Esophagus muscularis mucosa (tissue), 4 donors: ENCODE measurements at regions not wholly inside any gene's neighbourhood (a gene's known extent, or its start where the extent isn't known, plus 50 kb on each side); places are given as distances from the start of the nearest gene placed in this dataset.
A peak's percentile ranks its signal among the peaks of the same experiment; 100 is the strongest.

Experiments
- DNase-seq: peaks from one replicate; pipeline ENCODE4 v3.0.0-alpha.2; 2017; ENCODE audit errors: extremely low spot score
- H3K27ac ChIP-seq, 4 donors: fragments of 200-600 bp; sonication (generic); replicated peaks in 1 of 4; 1 replicate in 3 of 4; 2 replicates in 1 of 4; pipeline ENCODE4 v1.5.1; 2016 to 2019; ENCODE audit warnings: mild to moderate bottlenecking in 1 of 4
- H3K27me3 ChIP-seq, 4 donors: fragments of 200-600 bp; sonication (generic); one replicate each; pipeline versions ENCODE4 v1.5.1 to v1.6.0; 2016 to 2019
- H3K36me3 ChIP-seq, 4 donors: fragments of 200-600 bp; sonication (generic); one replicate each; pipeline ENCODE4 v1.5.1; 2016 to 2019
- H3K4me1 ChIP-seq, 4 donors: fragments of 200-600 bp; sonication (generic); one replicate each; pipeline ENCODE4 v1.5.1; 2016 to 2019
- H3K4me3 ChIP-seq, 4 donors: fragments of 200-600 bp; sonication (generic); 1 replicate in 2 of 4; 2 replicates in 2 of 4; pipeline ENCODE4 v1.5.1; 2016 to 2019; ENCODE audit warnings: mild to moderate bottlenecking in 4 of 4, moderate library complexity in 1 of 4
- H3K9me3 ChIP-seq, 4 donors: fragments of 200-600 bp; sonication (generic); 1 replicate in 3 of 4; 2 replicates in 1 of 4; pipeline ENCODE4 v1.5.1; 2016 to 2019
- CTCF ChIP-seq, 3 experiments: fragments of 200-600 bp in 2 of 3; fragments of 450-650 bp in 1 of 3; sonication (generic) in 2 of 3; IDR thresholded peaks; one replicate each; pipeline ENCODE4 v1.5.1; 2017 to 2019; ENCODE audit warnings: antibody characterized with exemption in 3 of 3, mild to moderate bottlenecking in 2 of 3, moderate library complexity in 1 of 3
- EP300 ChIP-seq: sonication (generic); formaldehyde crosslinking; IDR thresholded peaks from one replicate; pipeline ENCODE4 v1.6.1; 2017; ENCODE audit warnings: antibody characterized with exemption
- POLR2A ChIP-seq: fragments of 450-650 bp; IDR thresholded peaks from one replicate; pipeline ENCODE4 v1.6.1; 2017; ENCODE audit warnings: antibody characterized with exemption, moderate library complexity, mild to moderate bottlenecking, low read depth
- POLR2AphosphoS5 ChIP-seq, 2 donors: sonication (generic); formaldehyde crosslinking; IDR thresholded peaks; one replicate each; pipeline ENCODE4 v1.6.1; 2017; ENCODE audit warnings: antibody characterized with exemption in 2 of 2
- WGBS: methylation state at CpG from one replicate; pipeline ENCODE4 v1.1.5; 2018; 5-methylcytosine and 5-hydroxymethylcytosine counted together
- intact Hi-C: fragments of 100-400 bp; cut with DNase I; formaldehyde crosslinking; loops from one replicate; pipeline ENCODE4 v1.15.1; 2023

DNA sequence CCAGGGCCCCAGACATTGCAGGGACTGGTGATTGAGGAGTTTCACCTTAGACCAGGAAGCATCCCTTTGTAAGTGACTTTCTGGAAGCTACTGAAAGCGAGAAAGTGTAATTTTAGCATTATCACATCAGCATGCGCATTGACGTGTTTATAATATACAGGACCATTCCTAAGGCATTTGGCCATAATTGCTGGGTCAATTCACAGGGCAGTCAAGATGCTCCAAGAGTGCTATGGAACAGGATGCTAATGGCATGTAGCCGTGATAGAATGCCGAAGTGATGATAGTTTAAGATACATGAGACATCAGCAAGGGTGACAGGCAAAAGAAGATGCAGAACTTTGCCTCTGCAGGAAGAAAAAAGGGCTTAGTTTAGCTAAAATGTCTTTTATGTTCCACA lies 347.6 kb upstream of the NBEA start:
- H3K4me3 ChIP-seq: no peak overlapping the region
- peak; percentile 53 for DNase-seq
- no peaks in the 10 kb centered on the region for H3K9me3 ChIP-seq
- intact Hi-C loops: no loop called here
- peaks cover 9 to 21% (median 12%) of the 10 kb centered on the region in 4 donors for H3K4me1 ChIP-seq
- H3K27me3 ChIP-seq: no peaks in the 10 kb centered on the region
- WGBS: 94% methylated on average over 5 of the region's 5 CpGs
- H3K36me3 ChIP-seq: no peaks in the 10 kb centered on the region
- no peak overlapping the region for H3K27ac ChIP-seq
- TF ChIP-seq POLR2AphosphoS5 (IDR thresholded peaks at IDR 0.05) (no peak), POLR2A (no peak), CTCF (IDR thresholded peaks at IDR 0.05) (no peak), EP300 (no peak)

GRCh38 chr13:34608331-34608730 lies 333.7 kb upstream of the NBEA start:
- TF ChIP-seq POLR2A: no peak
- TF ChIP-seq EP300: no peak
- no peak for TF ChIP-seq POLR2AphosphoS5 (IDR thresholded peaks at IDR 0.05)
- TF ChIP-seq CTCF (IDR thresholded peaks at IDR 0.05): no peak
- whole genome bisulfite sequencing: 80% methylated on average over 3 of the region's 3 CpGs
- Histone ChIP-seq H3K4me1 (no peaks in the 10 kb centered on the region), H3K36me3 (no peaks in the 10 kb centered on the region), H3K9me3 (no peaks in the 10 kb centered on the region), H3K27me3 (no peaks in the 10 kb centered on the region), H3K27ac (no peak overlapping the region), H3K4me3 (no peak overlapping the region)
- peak; percentile 39 for DNase-seq
- intact Hi-C loops: no loop called here

DNA sequence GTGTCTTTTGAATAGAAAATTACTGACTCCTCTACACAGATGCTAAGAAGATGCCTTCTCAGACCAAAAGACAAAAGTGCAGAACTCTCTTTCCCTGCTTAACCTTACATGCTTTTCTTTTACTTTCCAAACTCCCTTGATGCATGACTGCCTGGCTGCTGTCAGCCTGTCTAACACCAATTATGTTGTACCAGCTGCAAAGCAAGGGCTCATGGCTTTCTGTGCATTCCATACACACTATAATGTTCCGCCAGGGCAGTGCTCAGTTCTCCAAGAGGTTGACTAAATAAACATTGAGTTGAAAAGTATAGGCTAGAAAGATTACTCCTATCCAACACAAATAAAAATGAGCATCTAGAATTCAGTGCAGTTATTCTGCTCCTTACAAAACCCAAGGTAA lies 330.4 kb upstream of the NBEA start:
- no peaks in the 10 kb centered on the region for H3K4me1 ChIP-seq
- no peak overlapping the region for H3K4me3 ChIP-seq
- intact Hi-C loops: no loop called here
- peak; percentile 42 for DNase-seq
- H3K27ac ChIP-seq: no peak overlapping the region
- H3K9me3 ChIP-seq: no peaks in the 10 kb centered on the region
- TF ChIP-seq CTCF (IDR thresholded peaks at IDR 0.05) (no peak), POLR2AphosphoS5 (IDR thresholded peaks at IDR 0.05) (no peak), EP300 (no peak), POLR2A (no peak)
- H3K36me3 ChIP-seq: no peaks in the 10 kb centered on the region
- 72% methylated on average over 1 of the region's 1 CpG for WGBS
- H3K27me3 ChIP-seq: no peaks in the 10 kb centered on the region

DNA sequence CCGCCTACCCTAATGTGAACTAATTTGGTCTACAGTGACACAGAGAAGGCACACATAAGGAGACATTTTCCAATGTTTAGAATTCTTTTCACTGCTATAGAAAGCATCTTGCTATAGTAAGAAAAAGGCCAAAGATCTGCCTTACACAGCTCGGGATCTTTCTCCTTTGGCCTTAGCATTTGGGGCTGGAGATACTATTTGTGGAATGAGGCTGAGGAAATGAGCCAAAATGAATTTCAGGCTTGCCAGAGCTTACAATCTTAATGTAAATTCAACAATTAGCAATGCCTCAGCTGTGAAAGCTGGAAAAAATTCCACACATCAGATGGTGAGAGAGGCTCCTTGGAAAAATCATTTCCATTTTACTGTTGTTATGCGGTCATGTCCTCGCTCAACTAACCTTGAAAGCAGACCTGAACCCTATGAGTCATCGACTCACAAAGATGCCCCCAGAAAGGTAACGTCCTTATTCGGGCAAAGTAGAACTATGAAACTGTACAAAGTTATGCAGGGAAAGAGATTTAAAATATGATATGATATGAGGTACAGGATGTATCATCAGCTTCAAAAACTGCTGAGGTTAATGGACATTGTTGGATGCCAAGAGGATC lies 324.5 kb upstream of the NBEA start:
- Histone ChIP-seq H3K4me1 (peaks cover 0 to 10% (median 8%) of the 10 kb centered on the region in 4 donors), H3K9me3 (no peaks in the 10 kb centered on the region), H3K27me3 (no peaks in the 10 kb centered on the region), H3K36me3 (no peaks in the 10 kb centered on the region), H3K27ac (no peak overlapping the region), H3K4me3 (no peak overlapping the region)
- WGBS: 57% methylated on average over 7 of the region's 7 CpGs
- peak; percentile 17 for DNase-seq
- TF ChIP-seq EP300 (no peak), POLR2AphosphoS5 (IDR thresholded peaks at IDR 0.05) (no peak), CTCF (IDR thresholded peaks at IDR 0.05) (no peak), POLR2A (no peak)
- intact Hi-C loops: no loop called here

DNA sequence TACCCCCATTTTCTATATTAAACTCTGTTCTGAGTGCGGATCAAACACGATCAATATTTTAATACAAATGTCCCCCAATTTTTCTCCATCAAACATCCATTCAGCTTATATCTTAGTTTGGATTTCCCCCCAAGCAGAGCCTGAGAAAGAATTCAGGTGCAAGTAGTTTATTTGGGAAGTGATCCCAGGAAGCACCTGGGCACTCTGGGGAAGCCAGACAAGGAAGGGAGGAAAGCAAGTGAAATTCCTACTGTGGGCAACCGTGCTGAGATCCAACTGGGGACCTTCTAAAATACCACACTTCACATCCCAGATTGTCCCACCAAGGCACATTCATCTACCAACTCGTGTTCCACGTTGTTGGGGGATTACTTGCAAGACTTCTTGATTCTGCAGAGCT lies 323.4 kb upstream of the NBEA start:
- Histone ChIP-seq H3K9me3 (no peaks in the 10 kb centered on the region), H3K36me3 (no peaks in the 10 kb centered on the region), H3K27ac (no peak overlapping the region), H3K27me3 (no peaks in the 10 kb centered on the region), H3K4me1 (peaks cover 0 to 10% (median 8%) of the 10 kb centered on the region in 4 donors), H3K4me3 (no peak overlapping the region)
- DNase-seq: peak; percentile 72
- TF ChIP-seq POLR2AphosphoS5 (IDR thresholded peaks at IDR 0.05) (no peak), POLR2A (no peak), CTCF (IDR thresholded peaks at IDR 0.05) (no peak), EP300 (no peak)
- WGBS: 90% methylated on average over 5 of the region's 5 CpGs
- intact Hi-C loops: no loop called here
